ENCODE measurements at regions not wholly inside any gene's neighbourhood (a gene's known extent, or its start where the extent isn't known, plus 50 kb on each side); places are given as distances from the start of the nearest gene placed in this dataset.

DNA sequence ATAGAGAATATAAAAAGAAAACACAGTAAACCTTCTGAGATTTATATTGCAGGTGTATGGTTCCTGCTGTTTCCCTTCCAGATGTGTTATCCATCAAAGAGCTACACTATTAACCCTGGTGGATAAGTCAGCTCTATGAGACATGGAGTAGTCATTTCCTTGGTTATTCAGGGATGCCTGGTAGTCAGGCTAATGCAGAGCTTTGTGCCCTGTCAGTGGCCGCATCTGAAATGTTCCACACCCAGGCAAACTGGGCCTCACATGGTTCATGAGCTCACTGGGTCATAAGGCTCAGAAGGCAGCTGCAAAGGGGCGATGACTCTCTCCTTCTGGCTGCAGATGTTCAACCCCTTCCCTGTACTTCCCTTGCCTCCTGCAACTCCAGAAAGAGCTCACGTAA lies 473.6 kb downstream of the EPHA7 start:
- Histone ChIP-seq H3K79me2 (ENCODE audit: insufficient read depth, low read length) (no peaks in the 10 kb centered on the region), H4K20me1 (ENCODE audit: insufficient read depth, low read length) (no peaks in the 10 kb centered on the region), H3K4me2 (replicated peaks; ENCODE audit: extremely low read depth, low read length, poor library complexity, severe bottlenecking) (no peak overlapping the region), H3K27me3 (ENCODE audit: control insufficient read depth in 2 of 2, insufficient read depth in 2 of 2, low read length in 2 of 2) (no peaks in the 10 kb centered on the region), H2AFZ (ENCODE audit: insufficient read depth, low read depth, low read length, poor library complexity, severe bottlenecking) (no peak overlapping the region), H3K9ac (ENCODE audit: insufficient read depth, low read length, poor library complexity, severe bottlenecking) (no peak overlapping the region), H3K4me3 (replicated peaks in 1 of 3; ENCODE audit: low read depth in 2 of 3, low read length in 3 of 3) (no peak overlapping the region), H3K9me3 (replicated peaks in 1 of 2; ENCODE audit: control insufficient read depth in 1 of 2, insufficient read depth in 1 of 2, low read length in 2 of 2) (no peaks in the 10 kb centered on the region), H3K4me1 (ENCODE audit: control insufficient read depth in 1 of 2, insufficient read depth in 2 of 2, low read length in 2 of 2) (no peaks in the 10 kb centered on the region), H3K27ac (ENCODE audit: low read depth in 1 of 2, low read length in 2 of 2) (no peak overlapping the region), H3K36me3 (replicated peaks in 1 of 2; ENCODE audit: control insufficient read depth in 1 of 2, insufficient read depth in 2 of 2, low read length in 2 of 2) (no peaks in the 10 kb centered on the region)
- intact Hi-C loops (cut with micrococcal nuclease) = no loop called here
- Mint-ChIP-seq H3K36me3 (no peaks in the 10 kb centered on the region), H3K27me3 (ENCODE audit: low read depth in 3 of 3) (no peaks in the 10 kb centered on the region), H3K9me3 (peaks cover 0 to 2% (median 0%) of the 10 kb centered on the region in 7 donors), H3K4me1 (no peaks in the 10 kb centered on the region), H3K27ac (no peak overlapping the region), H3K4me3 (no peak overlapping the region)
- WGBS (ENCODE audit: insufficient coverage) = 86% methylated on average over 2 of the region's 3 CpGs
- DNase-seq = no peak
- TF ChIP-seq, protein P1, sequence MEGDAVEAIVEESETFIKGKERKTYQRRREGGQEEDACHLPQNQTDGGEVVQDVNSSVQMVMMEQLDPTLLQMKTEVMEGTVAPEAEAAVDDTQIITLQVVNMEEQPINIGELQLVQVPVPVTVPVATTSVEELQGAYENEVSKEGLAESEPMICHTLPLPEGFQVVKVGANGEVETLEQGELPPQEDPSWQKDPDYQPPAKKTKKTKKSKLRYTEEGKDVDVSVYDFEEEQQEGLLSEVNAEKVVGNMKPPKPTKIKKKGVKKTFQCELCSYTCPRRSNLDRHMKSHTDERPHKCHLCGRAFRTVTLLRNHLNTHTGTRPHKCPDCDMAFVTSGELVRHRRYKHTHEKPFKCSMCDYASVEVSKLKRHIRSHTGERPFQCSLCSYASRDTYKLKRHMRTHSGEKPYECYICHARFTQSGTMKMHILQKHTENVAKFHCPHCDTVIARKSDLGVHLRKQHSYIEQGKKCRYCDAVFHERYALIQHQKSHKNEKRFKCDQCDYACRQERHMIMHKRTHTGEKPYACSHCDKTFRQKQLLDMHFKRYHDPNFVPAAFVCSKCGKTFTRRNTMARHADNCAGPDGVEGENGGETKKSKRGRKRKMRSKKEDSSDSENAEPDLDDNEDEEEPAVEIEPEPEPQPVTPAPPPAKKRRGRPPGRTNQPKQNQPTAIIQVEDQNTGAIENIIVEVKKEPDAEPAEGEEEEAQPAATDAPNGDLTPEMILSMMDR (IDR thresholded peaks at IDR 0.05) = no peak

- Histone ChIP-seq H3K27ac (ENCODE audit: low read depth in 1 of 2, low read length in 2 of 2) (no peak overlapping the region), H3K4me2 (replicated peaks; ENCODE audit: extremely low read depth, low read length, poor library complexity, severe bottlenecking) (no peak overlapping the region), H3K9ac (ENCODE audit: insufficient read depth, low read length, poor library complexity, severe bottlenecking) (no peak overlapping the region), H3K4me3 (replicated peaks in 1 of 3; ENCODE audit: low read depth in 2 of 3, low read length in 3 of 3) (no peak overlapping the region), H3K9me3 (replicated peaks in 1 of 2; ENCODE audit: control insufficient read depth in 1 of 2, insufficient read depth in 1 of 2, low read length in 2 of 2) (no peaks in the 10 kb centered on the region), H3K4me1 (ENCODE audit: control insufficient read depth in 1 of 2, insufficient read depth in 2 of 2, low read length in 2 of 2) (no peaks in the 10 kb centered on the region), H2AFZ (ENCODE audit: insufficient read depth, low read depth, low read length, poor library complexity, severe bottlenecking) (no peak overlapping the region), H4K20me1 (ENCODE audit: insufficient read depth, low read length) (no peaks in the 10 kb centered on the region), H3K27me3 (ENCODE audit: control insufficient read depth in 2 of 2, insufficient read depth in 2 of 2, low read length in 2 of 2) (no peaks in the 10 kb centered on the region), H3K79me2 (ENCODE audit: insufficient read depth, low read length) (no peaks in the 10 kb centered on the region), H3K36me3 (replicated peaks in 1 of 2; ENCODE audit: control insufficient read depth in 1 of 2, insufficient read depth in 2 of 2, low read length in 2 of 2) (no peaks in the 10 kb centered on the region)
- TF ChIP-seq, protein P1 (IDR thresholded peaks at IDR 0.05) = no peak
- Mint-ChIP-seq H3K4me1 (no peaks in the 10 kb centered on the region), H3K9me3 (peaks cover 0 to 2% (median 0%) of the 10 kb centered on the region in 7 donors), H3K4me3 (no peak overlapping the region), H3K27me3 (ENCODE audit: low read depth in 3 of 3) (no peaks in the 10 kb centered on the region), H3K36me3 (no peaks in the 10 kb centered on the region), H3K27ac (no peak overlapping the region)
- no peak for DNase-seq
- no CpG with 5 or more reads among the region's 1 CpG for WGBS (ENCODE audit: insufficient coverage)
- intact Hi-C loops (cut with micrococcal nuclease) = no loop called here
Observed at GRCh38 chr6:92944132-92944531, 475.2 kb downstream of the EPHA7 start.
